Left forelimb (tissue), 1 donor: ENCODE measurements at regions not wholly inside any gene's neighbourhood (a gene's known extent, or its start where the extent isn't known, plus 50 kb on each side); places are given as distances from the start of the nearest gene placed in this dataset.

Experiments used
- DNase-seq: peaks from one replicate; pipeline ENCODE4 v3.0.0-alpha.2; 2018; ENCODE audit warnings: low spot score

GRCh38 chr17:6213859-6214258 is 143.7 kb downstream of the WSCD1 start:
- DNase-seq, result no peak

DNA sequence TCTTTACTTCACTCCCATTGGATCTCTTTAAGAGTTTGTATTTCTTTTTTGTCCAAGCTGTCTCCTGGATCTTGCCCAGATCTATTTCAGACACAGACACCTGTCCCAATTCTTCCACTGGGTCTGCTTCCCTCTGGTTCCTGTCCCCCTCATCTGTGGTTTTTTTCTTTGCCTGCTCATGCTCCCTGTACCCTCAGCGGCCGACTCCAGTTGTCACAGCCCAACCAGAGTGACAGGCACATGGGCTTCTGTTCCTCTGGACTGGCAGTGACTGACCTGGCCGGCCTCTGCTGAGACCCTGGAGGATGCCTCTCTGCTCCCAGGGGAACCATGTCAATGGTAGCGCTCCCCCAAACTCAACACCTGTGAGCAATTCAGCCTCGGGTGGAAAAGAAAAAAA is 142.6 kb downstream of the WSCD1 start:
- no peak for DNase-seq

- DNase-seq, result no peak
These were observed 139.7 kb downstream of the WSCD1 start for GRCh38 chr17:6209829-6210228.

DNA sequence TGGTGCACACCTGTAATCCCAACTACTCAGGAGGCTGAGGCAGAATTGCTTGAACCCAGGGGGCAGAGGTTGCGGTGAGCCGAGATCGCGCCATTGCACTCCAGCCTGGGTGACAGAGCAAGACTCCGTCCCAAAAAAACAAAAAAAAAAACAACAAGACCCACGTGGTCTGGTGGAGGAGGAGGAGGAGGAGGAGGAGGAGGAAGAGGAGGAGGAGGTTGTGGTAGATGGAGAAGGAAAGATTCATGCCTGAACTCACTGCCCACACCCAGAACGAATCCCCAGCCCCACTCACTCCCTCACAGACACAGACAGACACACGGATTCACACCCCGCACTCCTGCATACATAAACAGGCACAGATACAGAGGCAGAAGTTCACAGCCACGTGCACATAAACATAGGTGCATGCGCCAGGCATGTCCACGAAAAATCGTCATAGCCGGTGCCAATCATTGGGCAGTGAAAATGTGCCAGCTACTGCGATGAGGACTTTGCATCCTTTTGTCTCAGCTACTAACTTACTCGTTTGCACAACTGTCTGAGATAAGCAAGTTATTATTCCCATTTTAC is 138.5 kb downstream of the WSCD1 start:
- no peak for DNase-seq

GRCh38 chr17:6205525-6205924 is 135.3 kb downstream of the WSCD1 start:
- DNase-seq, result no peak

GRCh38 chr17:6205033-6205432 is 134.9 kb downstream of the WSCD1 start:
- DNase-seq, result no peak

DNA sequence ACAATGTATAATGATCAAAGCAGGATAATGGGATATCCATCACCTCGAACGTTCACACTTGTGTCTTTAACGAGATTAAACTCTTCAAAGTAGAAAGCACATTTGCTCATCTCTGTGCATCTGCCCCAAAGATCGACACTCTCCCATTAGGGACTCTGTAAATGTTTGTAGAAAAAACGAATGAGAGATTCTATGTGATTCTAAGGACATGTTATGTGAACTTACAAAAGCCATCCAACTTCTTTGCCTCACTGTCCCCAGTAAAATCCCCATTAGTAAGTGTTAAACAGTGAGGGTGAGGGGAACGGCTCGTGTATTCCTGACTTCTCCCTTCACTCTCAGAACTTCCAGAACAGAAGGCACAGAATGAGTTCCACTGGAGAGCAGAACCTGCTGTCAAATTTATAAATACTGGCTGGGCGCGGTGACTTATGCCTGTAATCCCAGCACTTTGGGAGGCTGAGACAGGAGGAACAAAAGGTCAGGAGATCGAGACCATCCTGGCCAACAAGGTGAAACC is 134.1 kb downstream of the WSCD1 start:
- no peak for DNase-seq

DNA sequence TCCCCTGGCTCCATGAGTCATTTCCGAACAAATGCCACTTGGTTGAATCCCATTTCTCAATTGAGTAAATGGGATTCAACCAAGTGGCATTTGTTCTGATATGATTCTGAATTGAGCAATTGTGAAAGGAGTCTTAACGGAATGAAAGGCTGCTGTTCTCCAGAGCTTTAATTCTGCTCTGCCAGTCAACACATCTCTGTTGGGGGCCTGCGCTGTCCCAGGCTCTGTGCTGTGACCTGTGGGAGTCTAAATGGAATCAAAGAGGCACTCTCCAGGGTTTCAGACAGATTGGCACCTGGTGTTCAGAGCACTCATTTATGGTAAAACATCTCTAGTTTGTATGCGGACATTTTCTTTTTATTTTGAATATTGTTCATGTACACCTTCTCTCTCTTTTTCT is 126.2 kb downstream of the WSCD1 start:
- DNase-seq, result no peak

DNA sequence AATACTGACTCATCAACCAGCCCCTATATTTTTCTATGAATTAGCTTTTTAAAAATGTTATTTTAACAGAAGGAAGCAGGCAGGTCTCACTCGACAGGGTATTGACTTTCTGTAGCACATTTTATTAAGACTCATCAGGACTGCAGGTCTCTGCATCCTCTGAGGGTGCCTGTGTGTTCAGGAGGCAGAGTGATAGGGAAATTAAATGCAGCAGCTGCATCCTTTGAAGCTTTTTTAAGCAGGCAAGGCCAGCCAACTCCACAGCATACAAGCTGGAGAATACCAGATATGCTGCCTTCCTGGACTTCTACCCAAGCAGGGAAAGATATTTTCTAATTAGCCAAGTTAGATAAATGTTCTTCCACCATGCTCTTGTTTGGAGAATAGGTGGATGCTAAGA is 124.9 kb downstream of the WSCD1 start:
- DNase-seq, result no peak

DNA sequence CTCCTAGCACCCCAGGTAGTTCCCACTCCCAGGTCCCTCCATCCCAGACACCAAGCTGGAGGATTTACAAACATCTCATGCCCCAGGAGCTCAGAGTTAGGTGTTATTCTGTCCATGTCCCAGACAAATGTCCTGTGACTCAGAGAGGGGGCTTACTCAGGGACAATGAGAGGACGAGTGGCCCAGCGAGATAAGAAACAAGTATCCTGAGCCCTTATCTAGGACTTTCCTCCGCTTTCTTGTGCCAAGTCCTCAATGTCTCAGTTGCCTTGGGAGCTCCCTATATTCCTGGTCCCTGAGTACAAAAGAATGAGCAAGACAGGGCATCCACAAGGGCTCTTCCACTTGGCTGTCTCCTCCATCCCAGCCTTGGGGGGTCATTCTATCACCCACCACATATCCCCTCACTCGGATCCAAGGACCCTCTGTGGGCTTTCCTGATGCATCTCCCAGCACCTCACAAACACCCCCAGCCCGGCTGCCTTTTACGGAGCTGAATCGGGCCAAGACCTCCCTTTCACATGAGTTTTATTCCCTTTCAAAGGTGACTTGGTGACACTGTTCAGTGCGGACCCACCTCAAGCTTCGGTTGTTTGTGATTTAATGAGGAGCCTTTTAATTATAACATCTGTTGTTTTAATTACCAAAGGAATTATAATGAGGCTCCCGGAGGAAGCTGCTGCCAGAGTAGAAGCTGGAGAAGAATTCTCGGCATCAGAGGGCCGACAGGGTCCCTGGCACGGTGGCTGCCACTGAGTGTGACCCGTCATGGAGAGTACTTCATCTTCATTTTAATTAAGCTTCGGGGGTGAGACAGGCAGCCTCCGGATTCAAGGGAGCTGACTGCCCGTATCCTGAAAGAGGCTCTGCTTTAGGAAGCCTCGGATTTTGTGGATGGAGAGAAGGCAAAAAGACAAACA is 121.5 kb downstream of the WSCD1 start:
- DNase-seq, result peak; percentile 9

DNA sequence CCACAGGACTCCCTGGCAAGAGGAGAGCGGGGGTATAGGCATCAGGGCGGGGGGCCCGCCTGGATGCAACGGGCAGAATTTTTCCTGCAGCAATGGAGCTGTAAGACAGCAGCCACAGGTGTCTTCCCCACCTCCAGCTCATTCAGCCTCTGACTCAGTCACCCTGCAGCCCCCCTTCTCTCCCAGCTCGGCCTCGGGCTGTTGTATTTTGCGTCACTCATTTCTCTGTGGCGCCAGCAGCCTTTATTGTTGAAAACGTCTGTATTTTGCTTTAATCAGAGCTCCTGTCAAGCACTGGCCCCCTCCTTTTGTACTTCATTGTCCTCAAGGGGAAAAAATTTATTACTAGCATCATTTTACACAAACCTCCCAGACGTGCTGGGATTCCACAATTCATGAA is 117.7 kb downstream of the WSCD1 start:
- DNase-seq, result no peak

GRCh38 chr17:6186998-6187397 is 116.8 kb downstream of the WSCD1 start:
- no peak for DNase-seq

DNA sequence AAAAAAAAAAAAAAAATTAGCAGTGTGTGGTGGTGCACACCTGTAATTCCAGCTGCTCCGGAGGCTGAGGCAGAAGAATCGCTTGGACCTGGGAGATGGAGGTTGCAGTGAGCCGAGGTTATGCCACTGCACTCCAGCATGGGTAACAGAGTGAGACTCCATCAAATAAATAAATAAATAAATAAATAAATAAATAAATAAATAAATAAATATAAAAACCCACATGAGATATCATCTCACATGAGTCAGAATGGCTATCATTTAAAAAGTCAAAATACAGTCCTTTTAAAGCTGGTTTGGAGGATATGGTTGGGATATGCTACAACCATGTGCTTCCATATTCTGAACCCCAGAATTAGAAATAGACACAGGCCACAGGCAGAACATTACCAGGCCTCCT is 114.3 kb downstream of the WSCD1 start:
- no peak for DNase-seq

DNA sequence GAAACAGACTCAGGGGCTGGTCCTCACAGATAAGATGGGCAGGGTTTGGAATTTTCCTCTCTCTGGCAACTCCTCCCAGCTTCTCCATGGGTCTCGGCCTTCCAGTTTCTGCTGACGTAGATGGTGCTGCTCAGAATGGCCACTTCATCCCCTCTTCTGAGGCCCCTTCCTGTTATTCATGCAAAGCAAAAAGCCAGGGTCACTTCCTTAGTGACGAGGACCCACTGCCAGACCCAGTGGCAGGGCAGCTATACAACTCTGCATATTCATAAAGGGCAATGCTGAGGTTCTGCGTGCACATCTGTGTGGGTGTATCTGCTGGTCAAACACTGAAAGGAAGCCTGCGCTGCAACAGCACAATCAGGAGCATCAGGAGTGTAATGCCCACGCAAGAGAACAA is 108.8 kb downstream of the WSCD1 start:
- DNase-seq, result no peak

DNA sequence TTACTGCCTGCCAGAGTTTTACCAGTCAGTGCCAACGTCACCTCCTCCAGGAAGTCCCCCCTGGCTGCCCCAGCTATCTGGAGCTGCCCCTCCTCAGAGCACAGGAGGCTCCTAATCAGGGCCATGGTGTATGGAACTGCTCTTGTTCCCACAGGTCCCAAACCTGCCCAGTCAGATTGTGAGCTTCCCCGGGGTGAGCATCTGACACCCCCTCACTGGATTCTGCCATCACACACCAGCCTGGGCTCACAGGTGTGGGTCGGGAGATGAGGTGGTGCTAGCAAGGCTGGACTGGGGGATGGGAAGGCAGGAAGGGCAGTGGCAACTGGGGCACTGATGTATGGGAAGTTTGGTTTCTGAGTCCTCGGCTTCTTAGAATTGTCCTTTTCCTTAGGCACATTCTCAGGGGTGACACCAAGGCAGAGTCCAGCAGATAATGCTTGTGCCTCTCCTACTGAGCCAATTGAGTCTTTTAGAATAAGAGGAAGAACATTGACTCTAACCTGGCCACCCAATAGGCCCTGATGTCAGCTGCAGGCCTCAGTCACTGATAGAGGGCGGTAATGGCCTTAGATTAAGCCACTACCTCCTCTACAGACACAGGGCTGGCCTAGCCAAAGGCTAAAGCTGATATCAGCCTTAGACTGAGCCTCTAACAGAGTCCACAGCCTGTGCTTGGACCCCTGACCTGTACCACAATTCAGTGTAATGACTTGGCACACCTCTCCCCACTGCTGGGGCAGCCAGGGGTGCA is 107.9 kb downstream of the WSCD1 start:
- peak; percentile 36 for DNase-seq
